GM10248 (cell line): ENCODE measurements at regions not wholly inside any gene's neighbourhood (a gene's known extent, or its start where the extent isn't known, plus 50 kb on each side); places are given as distances from the start of the nearest gene placed in this dataset.

Source experiments
- CTCF ChIA-PET: fragments of 300-600 bp; sonication (Branson Sonifier 250); formaldehyde crosslinking; extraction: SDS; loops from one replicate; lab custom pipeline; 2021; ENCODE audit warnings: antibody characterized with exemption; lab: Yijun Ruan, JAX
- POLR2A ChIA-PET: fragments of 350-650 bp; sonication (Branson Sonifier 250); formaldehyde crosslinking; extraction: SDS; loops from one replicate; lab custom pipeline; 2020; ENCODE audit warnings: antibody characterized with exemption; lab: Yijun Ruan, JAX
- DNase-seq: peaks from one replicate; pipeline ENCODE4 v3.0.0; 2012; ENCODE audit errors: extremely low spot score
- CTCF ChIP-seq: IDR thresholded peaks from 2 replicates; pipeline ENCODE4 v1.5.1; 2012; ENCODE audit warnings: mild to moderate bottlenecking, low read depth; ENCODE audit errors: extremely low read depth, missing control alignments, control extremely low read depth

- no peak for TF ChIP-seq CTCF
- DNase-seq, result no peak
- ChIA-PET POLR2A (interaction anchor here (1.4 kb wide), 1 partner anchor 495 kb away, joined by 5 read pairs; the partner anchor contains the start of gene GADD45G), CTCF (interaction anchor here (0.7 to 5.1 kb wide), 9 partner anchors 11 to 552 kb away, joined by 3 to 298 read pairs (median 4); partner anchors contain the start of gene GADD45G)
Measured at GRCh38 chr9:90100014-90100413, 495.2 kb downstream of the GADD45G start.

GRCh38 chr9:90102292-90102901 is 497.6 kb downstream of the GADD45G start:
- POLR2A ChIA-PET, result no interaction called here
- peak; percentile 70 for TF ChIP-seq CTCF
- CTCF ChIA-PET, result interaction anchor here (0.6 to 5.1 kb wide), 11 partner anchors 10 to 965 kb away, joined by 3 to 298 read pairs (median 3); partner anchors contain the start of gene GADD45G
- DNase-seq, result peak; percentile 85

- POLR2A ChIA-PET, result interaction anchor here (0.6 kb wide), 2 partner anchors 12 to 499 kb away, joined by 4 to 5 read pairs; partner anchors contain the start of gene GADD45G
- DNase-seq, result no peak
- CTCF ChIA-PET, result interaction anchor here (1.9 to 5.1 kb wide), 2 partner anchors 504 to 527 kb away, joined by 17 to 298 read pairs; partner anchors contain the start of gene GADD45G
- TF ChIP-seq CTCF, result no peak
Measured at GRCh38 chr9:90103771-90104170, 499.0 kb downstream of the GADD45G start.

- ChIA-PET POLR2A (no interaction called here), CTCF (interaction anchor here (0.7 to 2.9 kb wide), 6 partner anchors 195 to 530 kb away, joined by 3 to 15 read pairs (median 6); no protein-coding TSS in a partner anchor)
- no peak for DNase-seq
- no peak for TF ChIP-seq CTCF
Measured at GRCh38 chr9:90105773-90106172, 501.0 kb downstream of the GADD45G start.

- ChIA-PET POLR2A (no interaction called here), CTCF (interaction anchor here (1.7 to 2.9 kb wide), 4 partner anchors 504 to 531 kb away, joined by 5 to 15 read pairs (median 10); no protein-coding TSS in a partner anchor)
- no peak for DNase-seq
- no peak for TF ChIP-seq CTCF
Measured at GRCh38 chr9:90107040-90107725, 502.4 kb downstream of the GADD45G start.
